Activated CD4-positive, CD25-positive, alpha-beta regulatory T cell treated with anti-CD3 and anti-CD28 coated beads, Interleukin-2, amount 50 U/mL, for 72 hours (primary cell): ENCODE measurements at regions not wholly inside any gene's neighbourhood (a gene's known extent, or its start where the extent isn't known, plus 50 kb on each side); places are given as distances from the start of the nearest gene placed in this dataset.
A peak's percentile ranks its signal among the peaks of the same experiment; 100 is the strongest.
"Not testable (repeated sequence)": the region's sequence is repeated elsewhere in the genome, so short reads cannot be mapped to it uniquely, and the experiment has no call there.

Experiments used
- DNase-seq: peaks from one replicate; pipeline ENCODE4 v3.0.0; 2021

DNA sequence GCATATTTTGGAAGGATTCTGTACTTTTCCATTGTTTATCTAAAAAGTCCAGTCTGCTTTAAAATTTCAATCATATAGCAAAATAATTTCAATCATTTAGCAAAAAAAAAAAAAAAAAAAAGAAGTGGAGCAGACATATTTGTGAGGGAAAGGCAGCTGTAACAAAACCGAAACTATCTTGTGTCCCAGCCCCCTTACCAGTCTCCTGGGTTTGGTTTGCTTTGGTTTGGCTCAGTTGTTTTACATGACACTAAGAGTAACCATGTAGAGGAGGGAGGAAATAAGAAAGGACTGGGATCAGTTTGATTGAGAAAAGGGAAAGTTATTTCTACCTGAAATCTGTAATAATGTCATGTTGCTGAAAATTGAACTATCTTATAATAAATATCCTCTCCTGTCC is 158.8 kb upstream of the GADL1 start:
- no peak for DNase-seq

DNA sequence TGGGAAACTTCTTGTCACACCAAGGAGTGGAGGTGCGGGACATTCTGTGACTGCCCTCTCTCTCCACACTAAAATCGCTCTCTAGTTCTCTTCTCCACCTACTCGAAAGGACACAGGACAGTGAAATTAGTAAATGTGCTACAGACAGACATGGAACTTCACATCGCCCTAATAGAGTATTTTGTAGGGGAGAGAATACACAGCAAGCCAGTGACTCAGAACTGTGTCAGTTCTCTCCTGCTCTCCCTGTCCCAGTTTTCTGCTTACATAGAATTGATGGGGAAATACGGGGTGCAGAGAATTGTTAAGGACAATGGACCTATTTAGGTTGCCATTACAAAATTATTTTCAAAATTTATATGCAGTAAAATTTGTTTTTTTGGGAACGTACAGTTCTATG is 159.6 kb upstream of the GADL1 start:
- DNase-seq: no peak

DNA sequence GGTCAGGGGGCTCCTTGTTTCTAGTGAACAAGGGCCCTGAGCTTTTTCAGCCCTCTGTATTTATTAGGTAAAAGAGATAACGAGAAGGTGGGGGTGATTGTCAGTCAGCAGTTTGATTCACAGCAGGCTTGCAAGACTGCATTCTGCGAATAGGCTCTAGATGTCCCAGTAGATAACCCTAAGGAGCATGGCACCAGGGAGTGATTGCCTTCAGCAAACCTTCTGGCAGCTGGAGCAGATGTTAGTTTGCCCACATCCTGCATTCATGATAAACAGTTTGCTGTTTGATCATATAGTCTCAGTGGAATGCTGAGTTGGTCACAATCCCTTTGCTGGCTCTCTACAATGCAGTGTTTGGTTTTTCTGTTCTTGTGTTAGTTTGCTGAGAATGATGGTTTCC is 161.3 kb upstream of the GADL1 start:
- no peak for DNase-seq

- no peak for DNase-seq
These were observed 163.4 kb upstream of the GADL1 start for GRCh38 chr3:31057891-31058290.

DNA sequence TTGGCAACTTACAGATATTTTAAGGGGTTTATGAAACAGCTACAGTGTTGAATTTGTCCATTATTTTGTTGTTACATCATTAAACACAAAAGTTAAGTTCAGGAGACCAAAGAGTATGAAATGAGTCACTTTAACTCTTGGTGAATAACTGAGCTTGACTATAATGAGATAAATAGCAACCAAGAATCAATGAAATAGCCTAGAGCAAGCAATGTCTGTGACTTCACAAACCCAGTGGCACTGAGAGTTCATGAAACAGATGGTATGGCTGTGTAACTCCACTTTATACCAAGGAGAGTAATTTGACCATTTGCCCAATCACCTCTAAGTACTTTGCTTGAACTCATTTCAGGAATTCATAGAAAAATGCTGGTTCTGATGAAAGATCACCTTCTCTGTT is 169.6 kb upstream of the GADL1 start:
- DNase-seq: no peak

DNA sequence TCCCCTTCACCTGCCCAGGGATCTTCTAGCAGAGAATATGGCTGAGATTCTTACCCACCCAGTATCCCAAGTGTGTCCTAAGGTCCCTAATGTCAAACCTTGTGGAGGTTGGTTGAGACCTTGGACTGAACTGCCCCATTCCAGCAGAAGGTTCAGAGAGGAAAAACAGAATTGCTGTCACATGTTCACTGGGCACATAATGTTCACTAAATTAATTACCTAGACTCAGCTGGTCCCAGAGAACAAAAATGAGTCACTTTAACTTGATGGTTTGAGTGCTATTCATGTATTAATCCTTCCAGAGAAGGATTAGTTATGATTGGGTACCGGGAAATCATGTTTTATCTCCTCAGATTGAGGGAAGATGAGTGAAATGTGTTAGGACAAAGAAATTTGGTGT is 171.3 kb upstream of the GADL1 start:
- DNase-seq: no peak

GRCh38 chr3:31067004-31067403 is 172.5 kb upstream of the GADL1 start:
- DNase-seq: no peak

DNA sequence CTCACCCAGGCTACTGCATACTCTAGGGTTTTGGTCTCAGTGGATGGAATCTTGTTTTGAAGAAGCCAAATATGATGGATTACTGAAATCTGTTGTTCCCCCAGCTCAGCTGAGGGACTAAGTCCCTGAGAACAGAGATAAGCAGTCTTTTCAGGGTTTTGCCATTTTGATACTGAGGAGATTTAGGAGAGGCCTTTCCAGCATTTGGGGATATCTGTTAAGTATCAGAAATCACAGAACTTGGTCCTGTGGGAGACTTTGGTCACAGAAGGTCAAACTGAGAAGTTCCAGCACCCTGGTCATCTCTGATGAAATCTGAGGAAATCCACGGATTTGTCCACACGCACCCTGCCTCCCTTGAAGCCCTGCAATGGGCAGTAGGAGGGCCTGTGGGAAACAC is 181.0 kb upstream of the GADL1 start:
- DNase-seq: no peak

DNA sequence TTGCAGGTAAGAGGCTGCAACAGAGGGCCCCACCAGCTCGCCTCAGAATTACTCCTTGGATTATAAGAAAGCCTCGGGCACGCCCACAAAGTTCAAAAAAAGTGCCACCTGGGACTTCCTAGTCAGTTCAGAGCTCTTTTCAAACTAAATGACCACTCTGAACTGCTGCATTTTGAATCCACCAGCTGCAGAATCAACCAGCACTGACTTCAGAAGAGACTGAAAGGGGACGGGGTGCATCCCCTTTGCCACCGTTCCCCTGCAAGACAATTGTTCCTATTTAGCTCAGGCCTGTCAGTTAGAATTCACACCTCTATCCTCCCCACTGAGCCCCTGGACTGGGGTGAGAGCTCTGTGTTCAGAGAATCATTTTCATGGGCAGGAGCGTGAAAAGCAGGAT is 181.4 kb upstream of the GADL1 start:
- DNase-seq: no peak

DNA sequence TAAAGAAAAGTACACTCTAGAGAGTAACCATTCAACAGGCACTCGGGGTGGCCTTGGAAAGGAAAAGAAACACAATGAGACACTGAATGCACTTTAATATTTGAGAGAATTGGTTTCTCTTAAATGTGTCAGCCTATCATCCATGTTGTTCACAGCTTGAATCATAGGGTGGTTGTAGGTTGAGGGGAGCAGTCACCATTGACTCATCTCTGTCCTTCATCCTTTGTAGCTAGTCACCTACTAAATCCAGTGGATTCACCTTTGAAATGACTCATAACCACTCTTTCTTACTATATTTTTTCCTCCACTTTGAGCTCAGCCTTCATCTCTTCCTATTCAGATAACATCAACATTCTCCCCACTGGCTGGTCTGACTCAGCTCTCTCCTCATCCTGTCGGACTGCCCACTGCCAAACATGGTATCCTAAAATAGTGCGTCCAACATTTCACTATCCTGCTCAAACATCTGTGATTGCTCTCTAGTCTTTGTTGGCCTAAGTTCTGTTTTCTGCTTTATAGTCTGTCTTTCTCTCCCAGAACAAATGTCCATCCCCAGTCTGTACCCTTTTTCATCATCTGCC is 182.7 kb upstream of the GADL1 start:
- peak; percentile 39 for DNase-seq

DNA sequence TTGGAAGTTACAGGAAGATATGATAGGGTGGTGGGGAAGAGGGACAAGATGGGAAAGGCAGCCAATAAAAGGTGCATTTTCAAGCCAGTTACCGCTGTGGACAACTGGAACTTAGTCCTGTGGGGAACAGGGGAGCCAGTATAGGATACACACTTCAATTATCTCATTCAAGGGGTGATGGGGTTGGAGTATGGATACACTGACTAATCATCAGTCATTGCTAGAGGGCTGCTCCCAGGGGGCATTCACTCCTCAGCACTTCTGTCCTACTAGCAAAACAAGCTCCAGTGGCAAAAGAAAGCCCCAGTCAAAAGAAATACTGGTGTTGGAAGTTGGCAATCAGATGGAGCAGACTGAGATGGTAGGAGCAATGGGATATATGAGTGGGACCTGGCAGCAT is 183.4 kb upstream of the GADL1 start:
- no peak for DNase-seq

DNA sequence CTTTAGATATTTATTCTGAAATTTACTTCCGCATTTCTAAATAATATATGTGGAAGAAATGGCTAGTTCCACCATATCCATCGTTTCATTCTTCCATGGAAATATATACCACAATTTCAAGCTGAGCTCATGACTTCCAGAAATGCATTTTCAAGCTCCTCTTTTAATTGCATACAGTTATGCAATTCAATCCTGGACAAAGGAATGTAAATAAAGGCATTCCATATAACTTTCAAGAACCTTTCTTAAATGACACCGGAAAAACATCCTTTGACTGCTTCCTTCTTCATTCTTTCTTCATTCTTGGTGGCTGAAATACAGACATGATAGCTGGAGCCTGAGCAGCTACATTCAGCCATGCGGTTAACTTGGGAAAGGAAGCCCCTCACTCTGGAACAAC is 185.2 kb upstream of the GADL1 start:
- no peak for DNase-seq

- DNase-seq: no peak
These were observed 186.7 kb upstream of the GADL1 start for GRCh38 chr3:31081018-31081662.

DNA sequence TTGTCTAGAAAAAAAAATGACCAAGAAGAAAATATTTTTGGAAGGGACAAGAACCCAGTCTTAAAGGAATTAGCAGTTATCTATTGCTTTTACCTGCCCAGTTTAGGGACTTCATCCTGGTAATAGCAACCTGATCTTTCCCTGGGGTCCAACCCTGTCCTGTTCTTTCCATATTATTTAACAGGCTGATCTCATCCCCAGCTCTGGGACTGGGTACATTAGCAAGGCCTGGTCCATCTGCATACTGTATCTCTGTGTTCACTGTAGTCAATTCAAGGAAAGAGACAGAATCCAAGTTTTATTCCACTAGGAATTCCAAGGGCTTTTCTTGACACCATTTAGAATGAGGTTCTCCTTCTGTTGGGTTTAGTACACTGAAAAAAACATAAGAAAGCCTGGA is 191.7 kb upstream of the GADL1 start:
- no peak for DNase-seq

- DNase-seq: no peak
These were observed 192.2 kb upstream of the GADL1 start for GRCh38 chr3:31086698-31087097.

GRCh38 chr3:31091748-31092147 is 197.3 kb upstream of the GADL1 start:
- DNase-seq: no peak

- no peak for DNase-seq
These were observed 198.5 kb upstream of the GADL1 start for GRCh38 chr3:31092748-31093589.

DNA sequence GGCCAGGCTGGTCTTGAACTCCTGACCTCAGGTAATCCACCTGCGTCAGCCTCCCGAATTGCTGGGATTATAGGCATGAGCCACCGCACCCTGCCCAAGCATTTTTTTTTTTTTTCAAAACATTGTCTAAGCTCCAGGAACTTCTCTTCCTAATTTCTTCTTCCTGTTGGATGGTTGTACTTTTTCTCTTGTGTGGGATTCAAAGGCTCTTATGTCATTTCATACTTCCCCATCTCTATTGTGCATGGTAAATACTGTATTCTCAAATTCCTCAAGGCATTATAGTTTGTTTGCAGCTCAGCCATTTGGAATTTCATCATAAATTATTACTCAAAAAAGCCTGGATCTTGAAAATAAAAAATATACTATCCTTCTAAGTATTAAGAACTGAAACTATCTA is 199.1 kb upstream of the GADL1 start:
- no peak for DNase-seq

DNA sequence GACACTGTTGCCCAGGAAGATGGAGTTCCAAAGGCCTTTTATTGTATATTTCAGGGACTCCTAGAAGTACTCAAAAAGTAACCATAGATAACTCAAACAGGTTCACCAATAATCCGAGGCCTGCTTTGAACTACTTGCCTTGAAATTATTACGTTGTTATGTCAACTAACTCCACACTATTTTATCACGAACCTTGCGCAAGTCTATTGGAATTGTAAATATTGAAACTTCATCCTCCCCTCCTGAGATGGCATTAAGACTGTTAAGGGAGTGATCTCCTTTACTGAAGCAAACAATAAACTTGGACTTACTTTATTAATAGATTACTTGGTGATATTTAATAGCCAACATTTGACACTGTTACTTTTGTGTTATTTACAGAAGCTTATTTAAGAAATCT is 199.6 kb upstream of the GADL1 start:
- DNase-seq: no peak

DNA sequence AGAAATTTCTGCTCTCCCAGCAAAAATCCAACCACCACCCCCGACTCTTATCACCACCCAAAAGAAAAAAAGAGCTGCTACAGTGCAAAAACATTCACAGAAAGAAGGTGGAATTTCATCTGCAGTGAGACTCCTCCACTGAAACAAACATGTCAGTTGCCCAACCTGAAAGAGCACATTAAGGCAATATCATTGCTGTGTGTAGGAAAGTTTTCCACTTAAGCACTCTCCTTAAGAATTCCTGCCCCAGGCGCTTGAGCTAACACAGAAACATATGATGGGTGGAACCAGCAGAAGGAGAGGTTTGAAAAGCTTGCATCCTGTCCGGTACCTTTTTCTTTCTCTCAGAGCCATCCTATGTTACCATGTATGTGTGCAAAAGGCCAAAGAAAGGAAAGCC is 200.8 kb upstream of the GADL1 start:
- DNase-seq: no peak

DNA sequence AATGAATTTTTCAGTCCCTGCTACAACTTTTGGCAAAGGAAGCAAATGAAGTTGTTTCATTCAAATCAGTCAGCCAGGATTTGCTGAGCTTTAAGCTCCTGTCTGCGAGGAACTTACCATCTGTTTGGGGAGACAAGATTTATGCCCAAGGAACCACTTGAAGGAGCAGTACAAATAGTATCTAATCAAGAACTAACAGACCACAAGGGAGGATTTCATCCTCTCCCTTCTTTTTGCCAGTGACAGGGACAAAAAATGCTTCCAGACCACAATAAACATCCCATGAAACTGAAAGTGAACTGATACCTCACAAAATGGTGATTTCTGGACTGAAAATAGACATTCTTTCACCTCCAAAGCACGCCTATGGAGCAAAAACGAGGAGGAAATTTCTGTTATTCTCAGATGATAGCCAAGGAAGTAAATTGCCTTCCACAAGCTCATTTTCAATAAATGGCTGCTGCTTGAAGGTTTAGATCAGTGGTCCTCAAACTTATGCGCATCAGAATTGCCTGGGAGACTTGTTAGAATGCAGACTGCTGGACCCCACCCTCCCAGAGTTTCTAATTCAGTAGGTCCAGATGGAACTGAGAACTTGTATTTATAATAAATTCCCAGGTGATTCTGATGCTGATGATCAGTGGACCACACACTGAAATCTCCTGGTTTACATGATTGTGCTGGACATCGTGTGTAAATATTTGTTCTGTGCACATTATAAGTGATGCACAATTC is 202.4 kb upstream of the GADL1 start:
- DNase-seq: no peak

GRCh38 chr3:31100519-31100918 is 206.1 kb upstream of the GADL1 start:
- no peak for DNase-seq

DNA sequence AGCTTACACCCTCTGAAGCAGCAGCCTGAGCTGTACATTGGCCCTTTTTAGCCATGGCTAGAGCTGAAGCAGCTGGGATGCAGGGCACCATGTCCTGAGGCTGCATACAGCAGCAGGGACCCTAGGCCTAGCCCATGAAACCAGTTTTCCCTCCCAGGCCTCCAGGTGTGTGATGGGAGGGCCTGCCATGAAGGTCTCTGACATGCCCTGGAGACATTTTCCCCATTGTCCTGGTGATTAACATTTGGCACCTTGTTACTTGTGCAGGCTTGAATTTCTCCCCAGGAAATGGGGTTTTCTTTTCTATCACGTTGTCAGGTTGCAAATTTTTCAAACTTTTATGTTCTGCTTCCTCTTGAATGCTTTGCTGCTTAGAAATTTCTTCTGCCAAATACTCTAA is 206.8 kb upstream of the GADL1 start:
- DNase-seq: not testable (repeated sequence)
